ENCODE measurements at regions not wholly inside any gene's neighbourhood (a gene's known extent, or its start where the extent isn't known, plus 50 kb on each side); places are given as distances from the start of the nearest gene placed in this dataset.

GRCh38 chr22:22427542-22428065 lies 80.9 kb downstream of the ZNF280B start:
- no peak overlapping the region for H3K27ac ChIP-seq
- no peak for TF ChIP-seq CTCF (conservative IDR thresholded peaks at IDR 0.05)

GRCh38 chr22:22428222-22429098 lies 80.1 kb downstream of the ZNF280B start:
- TF ChIP-seq CTCF (conservative IDR thresholded peaks at IDR 0.05), result no peak
- H3K27ac ChIP-seq, result no peak overlapping the region

- TF ChIP-seq CTCF (conservative IDR thresholded peaks at IDR 0.05), result no peak
- no peak overlapping the region for H3K27ac ChIP-seq
Measured at GRCh38 chr22:22429369-22430108, 79.0 kb downstream of the ZNF280B start.

- no peak for TF ChIP-seq CTCF (conservative IDR thresholded peaks at IDR 0.05)
- no peak overlapping the region for H3K27ac ChIP-seq
Measured at GRCh38 chr22:22430111-22430820, 78.3 kb downstream of the ZNF280B start.

- peak; percentile 80 for TF ChIP-seq CTCF (conservative IDR thresholded peaks at IDR 0.05)
Measured at GRCh38 chr22:22431271-22432220, 77.0 kb downstream of the ZNF280B start.

GRCh38 chr22:22432479-22432878 lies 76.1 kb downstream of the ZNF280B start:
- no peak for TF ChIP-seq CTCF (conservative IDR thresholded peaks at IDR 0.05)

More at GRCh38 chr22:22431271-22432220, 77.0 kb downstream of the ZNF280B start:
- no peak overlapping the region for H3K27ac ChIP-seq

More at GRCh38 chr22:22432479-22432878, 76.1 kb downstream of the ZNF280B start:
- H3K27ac ChIP-seq, result no peak overlapping the region

All from VCaP (cell line).